Neural cell (in vitro differentiated cells): ENCODE measurements at regions not wholly inside any gene's neighbourhood (a gene's known extent, or its start where the extent isn't known, plus 50 kb on each side); places are given as distances from the start of the nearest gene placed in this dataset.
A peak's percentile ranks its signal among the peaks of the same experiment; 100 is the strongest.

Experiments used
- CTCF ChIP-seq: fragments of 450-650 bp; IDR thresholded peaks from 2 replicates; pipeline ENCODE4 v1.5.1; 2014; ENCODE audit warnings: antibody characterized with exemption, mild to moderate bottlenecking, moderate library complexity; ENCODE audit not compliant: poor library complexity, severe bottlenecking
- EP300 ChIP-seq: fragments of 450-650 bp; conservative IDR thresholded peaks from 2 replicates; pipeline ENCODE4 v1.6.1; 2014; ENCODE audit warnings: antibody characterized with exemption, mild to moderate bottlenecking, moderate library complexity; ENCODE audit not compliant: poor library complexity, severe bottlenecking
- EZH2 ChIP-seq: fragments of 200-600, 300-800 bp; shearing (Covaris generic), sonication (generic); IDR thresholded peaks from 2 replicates; pipeline ENCODE4 v1.6.1; 2014; ENCODE audit warnings: antibody characterized with exemption, low read length, borderline replicate concordance, mild to moderate bottlenecking; ENCODE audit not compliant: insufficient read depth, poor library complexity, severe bottlenecking
- MXI1 ChIP-seq: fragments of 450-650 bp; conservative IDR thresholded peaks from 2 replicates; pipeline ENCODE4 v1.6.1; 2014; ENCODE audit warnings: antibody characterized with exemption, mild to moderate bottlenecking; ENCODE audit not compliant: poor library complexity, severe bottlenecking
- POLR2AphosphoS5 ChIP-seq: IDR thresholded peaks from 2 replicates; pipeline ENCODE4 v1.6.1; 2012
- SMC3 ChIP-seq: fragments of 450-650 bp; conservative IDR thresholded peaks from 2 replicates; pipeline ENCODE4 v1.6.1; 2014; ENCODE audit warnings: antibody characterized with exemption, mild to moderate bottlenecking, moderate library complexity; ENCODE audit not compliant: poor library complexity
- TAF1 ChIP-seq: IDR thresholded peaks from 2 replicates; pipeline ENCODE4 v1.6.1; 2012; ENCODE audit warnings: low read depth

GRCh38 chr9:80964374-80964773, 725.0 kb downstream of the TLE1 start:
- TF ChIP-seq EP300 = peak; percentile 97
- TF ChIP-seq CTCF = no peak
- peak; percentile 93 for TF ChIP-seq POLR2AphosphoS5
- no peak for TF ChIP-seq MXI1
- TF ChIP-seq TAF1 = no peak
- TF ChIP-seq SMC3 = peak; percentile 26
- TF ChIP-seq EZH2 = no peak
